Chondrocyte (in vitro differentiated cells): ENCODE measurements at regions not wholly inside any gene's neighbourhood (a gene's known extent, or its start where the extent isn't known, plus 50 kb on each side); places are given as distances from the start of the nearest gene placed in this dataset.

Source experiments
- DNase-seq: peaks from one replicate; pipeline ENCODE4 v3.0.0; 2021; ENCODE audit warnings: mixed read lengths, low spot score
- H3K27ac Mint-ChIP-seq: one replicate; pipeline ENCODE4 v1.8.0; 2021; ENCODE audit warnings: mild to moderate bottlenecking, moderate library complexity, mixed read lengths; ENCODE audit not compliant: unreplicated experiment
- H3K27me3 Mint-ChIP-seq: 2 replicates; pipeline ENCODE4 v1.8.0; 2021; ENCODE audit warnings: low read depth, mixed read lengths
- H3K36me3 Mint-ChIP-seq: 2 replicates; pipeline ENCODE4 v1.8.0; 2021; ENCODE audit warnings: low read depth, mixed read lengths
- H3K4me1 Mint-ChIP-seq: 2 replicates; pipeline ENCODE4 v1.8.0; 2021; ENCODE audit warnings: low read depth, mild to moderate bottlenecking, mixed read lengths
- H3K4me3 Mint-ChIP-seq: one replicate; pipeline ENCODE4 v1.8.0; 2021; ENCODE audit warnings: mild to moderate bottlenecking, moderate library complexity, mixed read lengths; ENCODE audit not compliant: unreplicated experiment
- H3K9me3 Mint-ChIP-seq: 2 replicates; pipeline ENCODE4 v1.8.0; 2021; ENCODE audit warnings: low read depth, mixed read lengths
- TF ChIP-seq, protein P1 (sequence below): fragments of 200-600 bp; sonication (generic); IDR thresholded peaks from 2 replicates; pipeline ENCODE4 v1.5.0; 2021; ENCODE audit warnings: antibody characterized with exemption, mild to moderate bottlenecking, moderate library complexity

DNA sequence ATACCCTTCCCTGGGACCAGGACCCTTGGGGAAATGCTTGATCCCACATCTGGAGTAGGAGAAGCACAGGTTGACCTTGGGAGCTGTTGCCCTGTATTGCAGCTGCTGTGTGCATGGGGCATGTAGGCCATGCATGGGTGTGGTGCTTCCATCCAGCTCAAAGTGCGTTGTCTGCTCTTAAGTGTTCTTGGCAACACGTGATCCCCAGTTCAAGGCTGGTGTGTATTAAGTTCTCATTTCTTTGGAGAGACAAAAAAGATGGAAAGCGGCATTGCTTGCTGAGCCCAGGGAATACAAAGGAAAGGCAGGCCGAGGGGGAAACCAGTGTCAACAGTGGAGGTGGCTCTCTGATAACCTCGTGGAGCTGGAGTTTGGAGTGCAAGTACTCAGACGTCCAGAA lies 110.7 kb downstream of the RTP5 start:
- Mint-ChIP-seq H3K27me3 (peaks cover 9% of the 10 kb centered on the region), H3K4me1 (no peaks in the 10 kb centered on the region), H3K27ac (no peak overlapping the region), H3K36me3 (peaks cover 2% of the 10 kb centered on the region), H3K9me3 (peaks cover 3% of the 10 kb centered on the region), H3K4me3 (no peak overlapping the region)
- DNase-seq: no peak
- TF ChIP-seq, protein P1, sequence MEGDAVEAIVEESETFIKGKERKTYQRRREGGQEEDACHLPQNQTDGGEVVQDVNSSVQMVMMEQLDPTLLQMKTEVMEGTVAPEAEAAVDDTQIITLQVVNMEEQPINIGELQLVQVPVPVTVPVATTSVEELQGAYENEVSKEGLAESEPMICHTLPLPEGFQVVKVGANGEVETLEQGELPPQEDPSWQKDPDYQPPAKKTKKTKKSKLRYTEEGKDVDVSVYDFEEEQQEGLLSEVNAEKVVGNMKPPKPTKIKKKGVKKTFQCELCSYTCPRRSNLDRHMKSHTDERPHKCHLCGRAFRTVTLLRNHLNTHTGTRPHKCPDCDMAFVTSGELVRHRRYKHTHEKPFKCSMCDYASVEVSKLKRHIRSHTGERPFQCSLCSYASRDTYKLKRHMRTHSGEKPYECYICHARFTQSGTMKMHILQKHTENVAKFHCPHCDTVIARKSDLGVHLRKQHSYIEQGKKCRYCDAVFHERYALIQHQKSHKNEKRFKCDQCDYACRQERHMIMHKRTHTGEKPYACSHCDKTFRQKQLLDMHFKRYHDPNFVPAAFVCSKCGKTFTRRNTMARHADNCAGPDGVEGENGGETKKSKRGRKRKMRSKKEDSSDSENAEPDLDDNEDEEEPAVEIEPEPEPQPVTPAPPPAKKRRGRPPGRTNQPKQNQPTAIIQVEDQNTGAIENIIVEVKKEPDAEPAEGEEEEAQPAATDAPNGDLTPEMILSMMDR: no peak

DNA sequence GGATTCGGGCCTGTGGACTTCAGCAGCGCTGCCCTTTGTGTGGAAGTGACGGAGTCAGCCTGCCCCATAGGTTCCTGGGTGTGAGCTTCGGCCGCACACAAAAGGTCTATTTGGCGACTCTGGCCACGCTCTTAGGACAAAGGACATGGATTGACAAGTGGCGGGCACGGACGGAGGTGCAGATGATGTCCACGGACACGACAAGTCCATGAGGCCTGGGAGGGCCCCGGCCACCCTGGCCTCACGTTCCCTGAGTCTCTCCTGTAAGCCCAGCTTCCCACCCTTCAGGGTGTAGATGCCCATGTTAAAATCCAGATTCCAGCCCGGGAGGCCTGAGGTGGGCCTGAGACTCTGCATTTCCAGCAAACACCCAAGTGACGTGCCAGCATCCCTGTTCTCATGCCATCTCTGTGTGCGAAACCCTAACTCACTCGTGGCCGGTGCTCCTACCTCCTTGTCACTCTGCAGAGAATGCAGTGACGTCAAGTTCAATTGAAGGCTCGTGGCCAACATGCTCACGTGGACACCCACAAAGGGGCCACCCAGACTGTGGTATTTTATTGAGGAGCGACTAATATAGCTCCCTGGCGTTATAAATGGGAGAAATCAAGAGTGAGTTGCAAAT lies 111.7 kb downstream of the RTP5 start:
- Mint-ChIP-seq H3K4me3 (no peak overlapping the region), H3K9me3 (peaks cover 3% of the 10 kb centered on the region), H3K4me1 (no peaks in the 10 kb centered on the region), H3K27ac (no peak overlapping the region), H3K36me3 (peaks cover 2% of the 10 kb centered on the region), H3K27me3 (peaks cover 15% of the 10 kb centered on the region)
- no peak for DNase-seq
- TF ChIP-seq, protein P1: no peak

DNA sequence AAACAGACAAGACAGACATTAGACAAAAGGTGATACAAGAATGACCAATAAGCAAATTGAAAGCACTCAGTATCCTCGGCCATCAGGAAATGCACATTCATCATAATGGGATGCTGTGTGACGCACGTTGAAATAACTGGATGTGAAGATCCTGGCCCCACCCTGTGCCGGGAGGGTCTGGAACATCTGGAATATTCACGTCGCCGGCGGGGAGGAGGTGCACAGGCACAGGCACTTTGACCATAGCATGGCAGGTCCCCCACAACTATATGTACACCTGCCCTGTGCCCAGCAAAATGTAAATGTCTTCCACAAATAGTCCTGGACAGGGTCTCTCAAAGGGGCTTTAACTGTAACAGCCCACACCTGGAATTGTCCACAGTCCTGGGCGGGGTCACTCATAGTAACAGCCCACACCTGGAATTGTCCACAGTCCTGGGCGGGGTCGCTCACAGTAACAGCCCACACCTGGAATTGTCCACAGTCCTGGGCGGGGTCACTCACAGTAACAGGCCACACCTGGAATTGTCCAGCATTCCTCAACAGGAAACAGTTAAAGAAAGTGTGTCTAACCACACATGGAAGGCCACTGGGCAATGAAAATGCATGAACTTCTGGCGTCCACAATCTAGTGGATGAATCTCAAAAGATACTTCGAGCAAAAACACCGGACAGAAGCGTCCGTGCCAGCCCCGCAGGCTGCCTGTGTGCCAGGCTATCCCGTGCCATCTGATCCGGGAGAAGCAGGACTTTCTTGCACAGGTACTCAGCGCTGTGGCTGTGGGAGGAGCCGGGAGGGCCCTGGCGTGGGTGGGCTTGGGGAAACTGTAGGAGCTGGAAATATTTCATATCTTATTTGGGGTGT lies 113.4 kb downstream of the RTP5 start:
- Mint-ChIP-seq H3K27ac (no peak overlapping the region), H3K27me3 (peaks cover 12% of the 10 kb centered on the region), H3K9me3 (no peaks in the 10 kb centered on the region), H3K4me1 (no peaks in the 10 kb centered on the region), H3K36me3 (no peaks in the 10 kb centered on the region), H3K4me3 (no peak overlapping the region)
- no peak for DNase-seq
- TF ChIP-seq, protein P1: no peak

DNA sequence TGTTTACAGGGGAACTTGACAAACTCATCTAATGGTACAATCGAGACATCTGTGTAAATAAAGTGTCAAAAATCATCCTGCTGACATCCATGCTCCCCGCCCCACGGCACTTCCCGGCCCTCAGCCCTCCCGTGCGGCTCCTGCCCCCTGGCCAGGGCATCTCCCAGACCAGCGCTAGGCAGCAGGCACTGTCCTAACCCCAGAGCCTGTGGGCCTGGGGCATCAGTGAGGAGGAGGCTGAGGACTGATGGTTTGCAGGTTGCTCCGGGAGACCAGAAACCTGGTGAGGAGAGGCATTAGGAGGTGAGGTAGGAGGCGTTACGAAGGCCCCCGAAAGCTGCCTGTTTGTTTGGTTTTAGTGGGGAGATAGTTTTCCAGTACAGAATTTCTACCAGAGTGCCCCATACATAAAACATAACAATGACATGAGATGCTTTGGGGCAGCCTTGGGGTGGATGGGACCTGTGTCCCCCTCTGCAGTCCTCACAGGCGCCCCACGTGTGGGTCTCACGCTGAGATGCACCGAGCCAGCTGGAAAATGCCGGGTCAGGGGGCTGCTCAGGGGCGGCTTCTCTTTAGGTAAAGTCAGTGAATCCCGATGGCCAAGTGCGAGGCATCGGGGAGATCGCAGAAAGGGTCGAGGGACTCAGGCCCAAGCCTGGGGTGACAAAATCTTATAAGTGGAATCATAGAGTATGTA lies 114.2 kb downstream of the RTP5 start:
- H3K4me1 Mint-ChIP-seq: no peaks in the 10 kb centered on the region
- H3K36me3 Mint-ChIP-seq: no peaks in the 10 kb centered on the region
- no peak for DNase-seq
- H3K9me3 Mint-ChIP-seq: no peaks in the 10 kb centered on the region
- peak overlapping the region; percentile 51 for H3K27ac Mint-ChIP-seq
- H3K4me3 Mint-ChIP-seq: no peak overlapping the region
- TF ChIP-seq, protein P1: no peak
- H3K27me3 Mint-ChIP-seq: peaks cover 12% of the 10 kb centered on the region

GRCh38 chr2:241984271-241984655 lies 114.7 kb downstream of the RTP5 start:
- H3K36me3 Mint-ChIP-seq: no peaks in the 10 kb centered on the region
- no peak overlapping the region for H3K27ac Mint-ChIP-seq
- DNase-seq: no peak
- H3K9me3 Mint-ChIP-seq: no peaks in the 10 kb centered on the region
- no peak overlapping the region for H3K4me3 Mint-ChIP-seq
- TF ChIP-seq, protein P1: no peak
- peaks cover 12% of the 10 kb centered on the region for H3K27me3 Mint-ChIP-seq
- no peaks in the 10 kb centered on the region for H3K4me1 Mint-ChIP-seq
